ENCODE measurements at regions not wholly inside any gene's neighbourhood (a gene's known extent, or its start where the extent isn't known, plus 50 kb on each side); places are given as distances from the start of the nearest gene placed in this dataset.

DNA sequence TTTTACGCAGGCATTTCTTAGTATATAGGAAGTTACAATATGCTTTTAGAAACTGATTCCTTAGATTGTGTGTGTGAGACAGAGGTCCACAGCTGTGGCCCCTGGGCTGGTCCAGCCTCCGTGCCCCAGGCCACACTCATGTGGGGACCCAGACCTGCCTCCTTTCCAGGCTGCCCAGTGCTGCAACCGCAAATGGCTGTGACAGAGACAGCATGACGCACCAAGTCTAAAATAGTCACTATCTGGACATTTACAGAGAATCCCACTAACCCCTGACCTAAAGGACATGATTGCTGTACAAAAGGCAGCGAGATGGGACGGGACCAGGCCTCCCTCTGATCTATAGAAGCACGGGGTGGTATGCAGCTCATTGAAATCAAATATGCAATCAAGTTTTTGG lies 152.2 kb downstream of the TMEM18 start:
- Histone ChIP-seq H3K27ac (ENCODE audit: low read depth, low read length) (no peak overlapping the region), H3K9ac (ENCODE audit: low read length) (no peak overlapping the region), H3K4me1 (ENCODE audit: control insufficient read depth in 1 of 2, insufficient read depth in 2 of 2, low read length in 2 of 2) (0 out of 4 replicates have a peak, but pooled peaks cover 2 to 4% of the 10 kb centered on the region in 2 experiments), H3K36me3 (ENCODE audit: control insufficient read depth in 1 of 2, insufficient read depth in 2 of 2, low read length in 2 of 2) (no peaks in the 10 kb centered on the region), H2AFZ (ENCODE audit: low read depth, low read length, poor library complexity, severe bottlenecking) (no peak overlapping the region), H3K9me3 (ENCODE audit: control insufficient read depth in 1 of 2, insufficient read depth in 1 of 2, low read depth in 1 of 2, low read length in 2 of 2) (no peaks in the 10 kb centered on the region), H3K27me3 (ENCODE audit: insufficient read depth, low read length) (0 out of 2 replicates have a peak, but pooled peaks cover 2% of the 10 kb centered on the region), H3K4me3 (replicated peaks in 1 of 2; ENCODE audit: low read depth in 1 of 2, low read length in 2 of 2) (no peak overlapping the region), H4K20me1 (ENCODE audit: insufficient read depth) (no peaks in the 10 kb centered on the region), H3K79me2 (ENCODE audit: insufficient read depth, low read length) (no peaks in the 10 kb centered on the region), H3K4me2 (ENCODE audit: low read length) (no peak overlapping the region), H3K9me2 (ENCODE audit: insufficient read depth) (no peaks in the 10 kb centered on the region)
- intact Hi-C loops (cut with micrococcal nuclease), result no loop called here
- POLR2A ChIA-PET, result no interaction called here
- CTCF ChIA-PET, result no interaction called here
- RAD21 ChIA-PET (ENCODE audit: low non-redundant PET in 1 of 2, low total read pairs in 2 of 2, uncharacterized antibody in 2 of 2, unreplicated experiment in 2 of 2), result no interaction called here
- ATAC-seq, result no peak
- no peak for DNase-seq (ENCODE audit: low read depth, low spot score)
- no peak for TF ChIP-seq EGR1 (IDR thresholded peaks at IDR 0.05; ENCODE audit: low read depth)
- TF ChIP-seq, protein P1, sequence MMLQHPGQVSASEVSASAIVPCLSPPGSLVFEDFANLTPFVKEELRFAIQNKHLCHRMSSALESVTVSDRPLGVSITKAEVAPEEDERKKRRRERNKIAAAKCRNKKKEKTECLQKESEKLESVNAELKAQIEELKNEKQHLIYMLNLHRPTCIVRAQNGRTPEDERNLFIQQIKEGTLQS (IDR thresholded peaks at IDR 0.05), result no peak
- TF ChIP-seq POLR2AphosphoS5 (IDR thresholded peaks at IDR 0.05; ENCODE audit: low read depth, low read length), result no peak
- BruUV-seq (replicated peaks), result no TSS peak

- H3K9me3 ChIP-seq (ENCODE audit: control insufficient read depth in 1 of 2, insufficient read depth in 1 of 2, low read depth in 1 of 2, low read length in 2 of 2), result no peaks in the 10 kb centered on the region
- no peaks in the 10 kb centered on the region for H3K36me3 ChIP-seq (ENCODE audit: control insufficient read depth in 1 of 2, insufficient read depth in 2 of 2, low read length in 2 of 2)
- CTCF ChIA-PET, result no interaction called here
- no peak overlapping the region for H3K27ac ChIP-seq (ENCODE audit: low read depth, low read length)
- no peaks in the 10 kb centered on the region for H3K79me2 ChIP-seq (ENCODE audit: insufficient read depth, low read length)
- H3K9me2 ChIP-seq (ENCODE audit: insufficient read depth), result no peaks in the 10 kb centered on the region
- DNase-seq (ENCODE audit: low read depth, low spot score), result no peak
- no TSS peak for BruUV-seq (replicated peaks)
- intact Hi-C loops (cut with micrococcal nuclease), result no loop called here
- H4K20me1 ChIP-seq (ENCODE audit: insufficient read depth), result no peaks in the 10 kb centered on the region
- H3K9ac ChIP-seq (ENCODE audit: low read length), result no peak overlapping the region
- ATAC-seq, result no peak
- H3K4me2 ChIP-seq (ENCODE audit: low read length), result no peak overlapping the region
- 0 out of 4 replicates have a peak, but pooled peaks cover 2 to 4% of the 10 kb centered on the region in 2 experiments for H3K4me1 ChIP-seq (ENCODE audit: control insufficient read depth in 1 of 2, insufficient read depth in 2 of 2, low read length in 2 of 2)
- RAD21 ChIA-PET (ENCODE audit: low non-redundant PET in 1 of 2, low total read pairs in 2 of 2, uncharacterized antibody in 2 of 2, unreplicated experiment in 2 of 2), result no interaction called here
- no peak overlapping the region for H3K4me3 ChIP-seq (replicated peaks in 1 of 2; ENCODE audit: low read depth in 1 of 2, low read length in 2 of 2)
- H2AFZ ChIP-seq (ENCODE audit: low read depth, low read length, poor library complexity, severe bottlenecking), result no peak overlapping the region
- H3K27me3 ChIP-seq (ENCODE audit: insufficient read depth, low read length), result 0 out of 2 replicates have a peak, but pooled peaks cover 2% of the 10 kb centered on the region
- POLR2A ChIA-PET, result no interaction called here
- TF ChIP-seq ZNF274 (IDR thresholded peaks at IDR 0.05; ENCODE audit: low read depth, low read length), result no peak
- TF ChIP-seq FOSL1 (IDR thresholded peaks at IDR 0.05; ENCODE audit: low read depth), result no peak
- TF ChIP-seq JUND (IDR thresholded peaks at IDR 0.05), result no peak
- no peak for TF ChIP-seq TCF7L2 (IDR thresholded peaks at IDR 0.05; ENCODE audit: borderline replicate concordance, extremely low read depth, insufficient read depth, insufficient read length)
- no peak for TF ChIP-seq SP1 (IDR thresholded peaks at IDR 0.05; ENCODE audit: low read depth)
- TF ChIP-seq SIN3A (IDR thresholded peaks at IDR 0.05; ENCODE audit: low read depth), result no peak
- no peak for TF ChIP-seq REST (IDR thresholded peaks at IDR 0.05; ENCODE audit: low read depth)
- TF ChIP-seq EZH2 (IDR thresholded peaks at IDR 0.05), result no peak
- TF ChIP-seq, protein P2, sequence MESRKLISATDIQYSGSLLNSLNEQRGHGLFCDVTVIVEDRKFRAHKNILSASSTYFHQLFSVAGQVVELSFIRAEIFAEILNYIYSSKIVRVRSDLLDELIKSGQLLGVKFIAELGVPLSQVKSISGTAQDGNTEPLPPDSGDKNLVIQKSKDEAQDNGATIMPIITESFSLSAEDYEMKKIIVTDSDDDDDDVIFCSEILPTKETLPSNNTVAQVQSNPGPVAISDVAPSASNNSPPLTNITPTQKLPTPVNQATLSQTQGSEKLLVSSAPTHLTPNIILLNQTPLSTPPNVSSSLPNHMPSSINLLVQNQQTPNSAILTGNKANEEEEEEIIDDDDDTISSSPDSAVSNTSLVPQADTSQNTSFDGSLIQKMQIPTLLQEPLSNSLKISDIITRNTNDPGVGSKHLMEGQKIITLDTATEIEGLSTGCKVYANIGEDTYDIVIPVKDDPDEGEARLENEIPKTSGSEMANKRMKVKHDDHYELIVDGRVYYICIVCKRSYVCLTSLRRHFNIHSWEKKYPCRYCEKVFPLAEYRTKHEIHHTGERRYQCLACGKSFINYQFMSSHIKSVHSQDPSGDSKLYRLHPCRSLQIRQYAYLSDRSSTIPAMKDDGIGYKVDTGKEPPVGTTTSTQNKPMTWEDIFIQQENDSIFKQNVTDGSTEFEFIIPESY (IDR thresholded peaks at IDR 0.05; ENCODE audit: extremely low read depth, insufficient replicate concordance, low read length), result no peak
- TF ChIP-seq, protein P1 (IDR thresholded peaks at IDR 0.05), result no peak
- no peak for TF ChIP-seq EGR1 (IDR thresholded peaks at IDR 0.05; ENCODE audit: low read depth)
- no peak for TF ChIP-seq CBX3 (IDR thresholded peaks at IDR 0.05; ENCODE audit: low read depth)
- no peak for TF ChIP-seq MAX (IDR thresholded peaks at IDR 0.05)
- TF ChIP-seq SRF (IDR thresholded peaks at IDR 0.05; ENCODE audit: low read depth), result no peak
These were observed 152.8 kb downstream of the TMEM18 start for GRCh38 chr2:524442-524841.

All from HCT116 (cell line).